ENCODE measurements at regions not wholly inside any gene's neighbourhood (a gene's known extent, or its start where the extent isn't known, plus 50 kb on each side); places are given as distances from the start of the nearest gene placed in this dataset.

- no peak for DNase-seq
Observed at GRCh38 chr20:60815656-60816055, 436.4 kb upstream of the CDH4 start.

DNA sequence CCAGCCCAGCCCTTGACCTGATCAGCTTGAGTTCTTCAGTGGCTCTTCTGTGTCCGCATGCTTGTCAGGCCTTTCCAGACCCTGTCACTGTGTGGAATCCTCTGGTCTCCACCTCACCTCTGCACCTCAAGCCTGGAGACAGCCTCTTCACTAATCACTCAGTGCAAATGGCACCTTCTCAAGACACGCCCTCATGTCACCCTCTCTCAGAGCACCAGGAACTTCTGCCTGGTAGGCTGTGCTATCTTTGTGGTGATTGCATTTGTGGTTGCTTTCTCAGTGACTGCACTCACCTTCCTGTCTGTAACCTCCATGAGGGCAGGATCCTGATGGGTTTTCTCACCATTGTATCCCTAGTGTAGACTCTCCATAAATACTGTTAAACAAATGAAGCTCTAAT, 435.2 kb upstream of the CDH4 start:
- DNase-seq = no peak

GRCh38 chr20:60817891-60818290, 434.2 kb upstream of the CDH4 start:
- no peak for DNase-seq

- no peak for DNase-seq
Observed at GRCh38 chr20:60819511-60819910, 432.6 kb upstream of the CDH4 start.

DNA sequence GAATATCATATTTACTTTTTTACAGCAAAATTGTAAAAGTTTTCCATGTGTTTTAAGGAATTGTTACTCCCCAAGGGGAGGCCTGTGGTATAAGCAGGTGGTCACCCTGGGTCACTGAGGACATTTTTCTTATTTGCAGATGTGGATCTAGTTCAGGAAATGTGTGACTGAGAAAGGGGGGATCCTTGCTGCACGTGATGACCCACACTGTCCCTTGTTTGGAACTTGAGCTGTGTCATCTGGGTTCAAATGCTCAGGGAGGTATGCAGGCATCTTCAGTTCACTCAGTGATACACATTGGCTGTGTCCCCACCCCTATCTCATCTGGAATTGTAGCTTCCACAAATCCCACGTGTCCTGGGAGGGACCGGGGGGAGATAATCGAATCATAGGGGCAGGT, 431.9 kb upstream of the CDH4 start:
- DNase-seq = no peak

GRCh38 chr20:60820918-60821317, 431.1 kb upstream of the CDH4 start:
- DNase-seq = no peak

DNA sequence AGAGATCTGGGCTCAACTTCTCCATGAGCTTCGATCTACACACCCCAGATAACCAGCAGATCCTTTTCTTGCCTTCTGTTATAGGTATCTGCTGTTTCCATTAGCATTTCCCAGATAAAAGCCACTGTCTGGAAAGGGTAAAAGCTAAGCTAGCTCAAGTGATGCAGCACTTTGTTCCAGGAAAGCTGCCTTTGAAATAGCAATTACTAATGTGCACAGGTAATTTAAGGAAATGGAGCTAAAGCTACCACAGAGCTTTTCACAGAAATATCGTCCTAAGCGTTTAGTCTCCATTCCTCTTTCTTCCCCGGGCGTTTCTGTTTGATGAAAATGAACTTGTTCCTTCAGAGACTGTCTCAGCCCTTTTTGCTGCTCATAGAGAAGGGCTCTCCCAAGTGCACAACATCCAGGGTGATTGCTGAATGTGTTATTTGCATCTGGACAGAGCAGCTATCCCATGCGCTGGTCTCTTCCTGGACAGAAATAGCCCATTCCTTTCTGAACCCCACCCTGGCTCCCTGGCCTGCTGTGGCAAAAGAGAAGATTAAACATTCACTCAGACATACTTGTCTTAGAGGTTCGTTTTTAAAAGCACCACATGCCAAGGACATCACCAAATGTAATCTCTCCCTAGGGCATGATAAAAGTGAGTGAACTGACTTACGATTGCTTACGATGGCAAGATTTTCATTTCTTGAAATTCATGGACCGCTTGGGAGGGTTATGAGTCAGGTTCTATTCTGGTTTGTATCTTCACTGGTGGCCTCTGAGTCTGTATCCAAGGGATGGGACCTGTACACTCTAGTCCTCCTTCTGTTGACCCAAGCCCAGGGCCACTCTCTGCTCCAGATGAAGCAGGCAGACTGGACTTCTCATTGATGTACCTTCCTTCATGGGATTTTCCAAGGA, 429.1 kb upstream of the CDH4 start:
- DNase-seq = no peak

DNA sequence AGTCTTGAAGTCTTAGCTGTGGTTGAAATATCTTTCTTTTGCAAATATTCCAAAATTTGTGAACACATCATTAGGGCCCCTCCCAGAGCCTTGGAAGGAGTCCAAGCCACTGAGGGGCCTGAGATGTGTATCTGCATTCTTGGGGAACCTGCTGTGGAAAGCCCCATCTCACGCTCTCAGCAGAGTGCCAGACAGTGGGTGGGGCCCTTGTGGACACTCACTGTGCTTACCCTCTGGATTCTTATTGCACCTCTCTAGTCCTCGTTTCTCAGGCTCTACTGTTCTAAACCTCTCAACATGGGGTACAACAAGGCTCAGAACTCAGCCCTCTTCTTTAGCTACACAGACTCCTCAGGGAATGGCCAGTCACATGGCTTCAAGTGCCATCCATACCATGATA, 416.2 kb upstream of the CDH4 start:
- no peak for DNase-seq

- DNase-seq = no peak
Observed at GRCh38 chr20:60837173-60837770, 414.8 kb upstream of the CDH4 start.

DNA sequence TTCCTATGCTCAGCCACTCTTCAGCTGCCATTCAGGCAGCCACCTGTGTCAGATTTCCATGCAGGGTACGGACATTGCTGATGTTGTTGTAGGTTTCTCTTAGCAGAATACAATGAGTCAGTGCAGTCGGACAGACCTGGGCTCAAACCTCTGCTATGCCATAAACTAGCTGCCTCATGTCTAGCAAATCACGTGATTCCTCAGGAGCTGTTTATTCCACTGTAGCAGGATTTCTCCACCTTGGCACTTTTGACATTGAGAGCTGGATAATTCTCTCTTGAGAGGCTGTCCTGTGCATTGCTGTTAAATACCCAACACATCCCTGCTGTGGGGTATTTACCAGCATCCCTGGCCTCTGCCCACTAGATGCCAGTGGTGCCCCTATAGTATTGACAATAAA, 413.8 kb upstream of the CDH4 start:
- no peak for DNase-seq

- DNase-seq = no peak
Observed at GRCh38 chr20:60840971-60841370, 411.1 kb upstream of the CDH4 start.

DNA sequence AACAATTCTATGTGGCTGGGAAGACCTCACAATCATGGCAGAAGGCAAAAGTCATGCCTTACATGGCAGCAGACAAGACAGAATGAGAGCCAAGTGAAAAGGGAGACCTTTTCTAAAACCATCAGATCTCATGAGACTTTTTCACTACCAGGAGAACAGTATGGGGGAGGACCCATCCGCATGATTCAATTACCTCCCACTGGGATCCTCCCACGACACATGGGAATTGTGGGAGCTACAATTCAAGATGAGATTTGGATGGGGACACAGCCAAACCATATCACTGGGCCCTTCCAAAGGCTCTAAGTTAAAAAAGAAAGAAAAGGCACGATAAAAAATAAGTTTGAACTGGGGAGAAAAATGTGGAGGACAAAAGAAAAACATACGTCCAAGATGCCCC, 406.9 kb upstream of the CDH4 start:
- no peak for DNase-seq

GRCh38 chr20:60851826-60852704, 400.0 kb upstream of the CDH4 start:
- no peak for DNase-seq

GRCh38 chr20:60857708-60858107, 394.4 kb upstream of the CDH4 start:
- no peak for DNase-seq

DNA sequence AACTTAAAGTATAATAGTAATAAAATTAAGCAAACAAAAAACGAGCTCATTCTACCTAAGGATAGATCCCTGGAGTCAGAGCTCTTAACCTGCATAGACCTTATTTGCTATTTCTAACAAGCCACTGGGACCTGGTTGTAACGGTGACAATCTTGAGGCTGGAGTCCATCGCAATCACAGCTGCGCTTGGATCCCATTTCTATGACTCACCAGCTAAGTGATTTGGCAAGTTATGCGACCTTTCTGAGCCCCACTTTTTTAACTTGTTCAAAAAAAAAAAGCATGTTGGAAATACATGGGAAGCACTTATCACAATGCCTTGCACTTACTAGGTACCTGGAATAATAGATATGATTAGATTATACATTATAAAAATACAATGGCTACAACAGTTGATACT, 389.5 kb upstream of the CDH4 start:
- DNase-seq = no peak

- no peak for DNase-seq
Observed at GRCh38 chr20:60863548-60863947, 388.5 kb upstream of the CDH4 start.

DNA sequence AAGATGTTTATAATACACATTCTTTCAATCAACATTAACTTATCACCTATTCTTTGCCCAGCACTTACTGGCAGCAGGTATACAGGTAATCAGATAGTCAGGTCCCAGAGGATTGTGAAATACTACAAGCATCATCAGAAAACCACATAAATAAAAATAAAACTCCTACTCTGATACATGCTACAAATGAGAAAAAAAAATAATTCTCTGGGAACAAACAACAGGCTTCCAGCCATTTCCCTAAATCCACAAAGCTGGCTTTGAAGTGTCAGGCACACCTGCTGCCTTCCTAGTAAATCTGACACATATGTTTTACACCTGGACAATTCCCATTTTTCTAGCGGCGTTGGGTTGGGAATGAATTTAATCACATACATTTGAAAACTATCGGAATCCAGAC, 384.5 kb upstream of the CDH4 start:
- no peak for DNase-seq

DNA sequence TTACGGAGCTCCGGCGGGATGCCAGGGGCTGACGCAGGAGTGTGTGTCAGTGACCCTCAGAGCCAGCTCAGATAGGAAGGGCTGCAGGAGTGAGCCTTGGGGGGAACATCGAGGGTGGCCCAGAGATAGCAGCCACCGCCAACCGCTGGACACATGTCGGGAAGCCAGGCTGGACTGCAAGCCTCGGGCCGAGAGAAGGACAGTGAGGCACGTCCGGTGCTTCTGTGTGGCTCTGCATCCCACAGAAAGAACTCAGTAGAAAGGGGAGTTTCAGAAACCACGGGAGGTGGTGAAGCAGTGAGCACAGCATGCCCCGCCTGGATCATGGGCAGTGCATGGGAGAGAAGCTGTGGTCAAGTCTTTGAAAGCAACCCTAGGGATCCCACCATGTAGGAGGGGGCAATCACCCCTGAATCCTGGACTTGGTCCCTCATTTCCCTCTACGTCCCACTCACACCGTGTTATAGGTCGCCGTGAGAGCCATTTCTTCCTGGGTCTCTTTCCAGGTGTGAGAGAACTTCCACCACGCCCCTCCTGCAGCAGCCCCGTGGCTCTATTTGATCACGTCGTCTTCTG, 383.7 kb upstream of the CDH4 start:
- DNase-seq = no peak

DNA sequence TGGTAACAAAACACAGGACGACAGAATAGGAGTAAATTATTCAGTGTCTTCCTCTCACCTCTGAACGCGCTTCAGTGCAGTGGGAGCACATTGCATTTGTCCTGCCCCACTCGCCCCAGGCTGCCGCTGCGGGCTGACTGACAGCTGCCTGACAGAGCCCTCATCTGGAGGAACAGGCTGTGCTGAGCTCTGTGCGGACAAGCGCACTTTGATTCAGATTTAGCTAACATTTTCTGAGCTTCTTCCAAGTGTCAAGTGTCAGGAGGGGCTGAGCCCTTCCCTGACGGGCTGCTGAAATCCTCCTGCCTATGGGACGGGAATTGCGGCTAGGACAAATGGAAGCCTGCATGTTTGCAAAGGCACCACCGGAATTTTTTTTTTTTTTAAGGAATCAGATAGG, 383.0 kb upstream of the CDH4 start:
- DNase-seq = no peak

DNA sequence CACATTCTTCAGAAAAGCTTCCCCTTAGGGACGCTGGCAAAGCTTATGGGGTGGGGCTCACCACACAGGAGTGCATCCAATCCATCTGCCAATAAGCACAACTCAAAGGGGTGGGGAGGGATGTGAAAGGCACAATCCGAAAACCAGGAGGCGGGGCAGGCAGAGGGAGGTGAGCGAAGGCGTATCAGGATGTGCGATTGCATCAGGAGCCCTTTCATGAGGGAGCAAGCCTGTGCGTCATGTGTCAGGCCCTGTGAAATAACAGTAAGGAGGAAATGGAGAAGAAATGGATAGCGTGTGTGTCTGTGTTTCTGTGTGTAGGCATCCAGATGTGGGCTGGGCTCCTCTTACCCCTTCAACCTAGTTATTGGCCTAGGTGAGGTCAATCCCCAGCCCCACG, 382.4 kb upstream of the CDH4 start:
- DNase-seq = no peak

- DNase-seq = no peak
Observed at GRCh38 chr20:60870040-60870439, 382.0 kb upstream of the CDH4 start.

DNA sequence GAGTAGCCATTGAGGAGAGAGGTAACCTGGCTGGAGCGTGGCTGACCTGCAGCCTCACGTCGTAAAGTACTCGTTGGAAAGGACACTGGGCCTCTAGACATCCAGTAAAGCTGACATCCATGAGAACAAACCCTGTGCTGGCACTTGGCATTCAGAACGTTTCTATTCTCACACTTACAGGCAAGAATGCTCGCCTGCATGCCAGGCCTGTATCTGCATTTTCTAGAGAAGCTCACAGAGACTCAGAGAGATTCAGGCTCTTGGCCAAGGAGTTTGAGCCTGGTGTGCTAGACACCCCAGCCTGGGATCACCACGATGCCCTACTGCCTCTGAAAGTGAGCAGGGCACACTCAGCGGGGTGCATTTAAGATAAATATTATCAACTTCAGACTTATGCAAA, 379.8 kb upstream of the CDH4 start:
- no peak for DNase-seq
